GM18867 (cell line): ENCODE measurements at regions not wholly inside any gene's neighbourhood (a gene's known extent, or its start where the extent isn't known, plus 50 kb on each side); places are given as distances from the start of the nearest gene placed in this dataset.
"Not testable (repeated sequence)": the region's sequence is repeated elsewhere in the genome, so short reads cannot be mapped to it uniquely, and the experiment has no call there.

ENCODE experiments used
- ATAC-seq: cut with Tn5 transposase; IDR thresholded peaks from one replicate; pipeline ENCODE4 v1.9.1; 2021; ENCODE audit warnings: mild to moderate bottlenecking, moderate library complexity; ENCODE audit not compliant: unreplicated experiment

DNA sequence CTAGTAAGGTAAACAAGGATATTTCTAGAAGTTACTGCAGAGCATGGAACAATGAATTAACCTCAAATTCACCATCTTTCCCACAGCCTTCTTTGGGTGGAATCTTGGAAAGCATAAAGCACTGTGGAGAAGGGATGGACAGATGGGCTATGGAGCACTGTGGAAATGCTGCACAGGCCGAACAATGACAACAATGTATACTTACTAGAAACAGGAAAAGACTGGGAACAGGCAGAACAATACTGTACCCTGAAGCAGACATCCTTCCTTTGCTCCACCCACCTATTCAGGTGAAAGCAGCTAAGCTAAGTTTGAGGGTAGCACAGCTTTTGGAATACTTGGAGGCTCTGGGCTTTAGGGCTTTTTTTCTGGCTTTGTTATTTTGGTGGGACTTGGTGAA is 250.6 kb upstream of the KLF8 start:
- no peak for ATAC-seq

- no peak for ATAC-seq
These were observed 235.5 kb upstream of the KLF8 start for GRCh38 chrX:55996649-55997048.

- no peak for ATAC-seq
These were observed 232.0 kb upstream of the KLF8 start for GRCh38 chrX:56000174-56000573.

DNA sequence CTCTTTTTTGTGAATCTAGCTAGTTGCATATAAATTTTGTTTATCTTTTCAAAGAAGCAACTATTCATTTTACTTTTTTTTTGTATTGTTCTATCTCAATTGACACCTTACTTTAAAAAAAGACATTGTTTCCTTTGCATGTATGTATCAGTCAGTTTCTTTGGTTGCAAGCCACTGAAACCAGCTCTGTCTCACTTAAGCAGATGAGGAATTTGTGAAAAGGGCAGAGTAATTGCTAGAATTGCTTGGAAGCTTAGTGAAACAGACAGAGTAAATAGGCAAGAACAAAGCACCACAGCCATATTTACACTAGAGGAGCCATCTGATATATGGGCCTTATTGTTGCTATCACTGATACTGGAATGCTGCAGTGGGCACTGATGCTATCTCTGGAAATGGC is 231.4 kb upstream of the KLF8 start:
- no peak for ATAC-seq

DNA sequence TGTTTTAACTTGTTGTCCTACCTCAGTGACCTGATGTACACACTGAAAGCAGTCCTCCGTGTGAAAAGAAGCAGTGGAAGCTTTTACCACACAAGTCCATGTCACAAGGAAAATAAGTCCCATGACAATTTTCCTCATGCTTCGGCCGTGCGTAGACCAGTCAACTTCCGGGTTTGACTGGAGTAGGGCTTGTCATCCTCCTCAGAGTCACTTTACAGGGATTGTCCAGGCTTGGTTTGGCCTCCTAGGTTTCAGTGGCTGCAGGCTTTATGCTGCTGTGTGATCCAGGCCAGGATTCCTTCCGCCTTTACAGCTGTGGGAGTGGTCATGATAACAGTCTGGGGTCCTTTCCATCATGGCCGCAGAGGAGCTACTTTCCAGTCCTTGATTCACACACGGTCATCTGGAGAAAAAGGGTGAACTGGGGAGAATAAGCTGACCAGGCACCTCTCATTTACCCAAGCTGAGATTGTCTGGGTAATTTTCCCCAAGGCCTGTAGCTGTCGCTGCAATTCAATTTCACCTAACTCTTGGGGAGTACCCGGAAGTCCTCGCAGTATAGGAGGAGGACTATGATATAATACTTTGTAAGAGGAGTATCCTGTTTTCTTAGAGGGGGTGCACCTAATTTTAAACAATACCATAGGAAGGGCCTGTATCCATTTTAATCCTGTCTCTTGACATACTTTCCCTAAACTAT is 206.1 kb upstream of the KLF8 start:
- no peak for ATAC-seq

DNA sequence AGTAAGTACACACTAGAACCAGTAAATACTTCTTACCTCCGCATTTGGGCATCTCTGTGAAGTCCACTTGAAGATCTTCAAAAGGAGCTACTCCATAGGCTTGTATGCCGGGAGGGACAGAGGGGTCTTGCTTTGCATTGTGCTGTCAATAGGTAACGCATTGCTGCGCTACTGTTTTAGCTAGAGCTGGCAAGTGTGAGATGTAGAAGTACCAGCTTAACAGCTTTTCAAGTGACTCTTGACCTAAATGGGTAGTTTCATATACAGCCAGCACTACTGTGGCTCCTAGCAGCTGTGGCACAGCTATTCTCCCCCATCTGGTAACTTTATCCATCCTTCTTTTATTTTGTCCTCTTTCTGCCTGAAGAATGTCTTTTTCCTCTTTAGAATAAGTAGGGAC is 205.3 kb upstream of the KLF8 start:
- ATAC-seq: no peak

DNA sequence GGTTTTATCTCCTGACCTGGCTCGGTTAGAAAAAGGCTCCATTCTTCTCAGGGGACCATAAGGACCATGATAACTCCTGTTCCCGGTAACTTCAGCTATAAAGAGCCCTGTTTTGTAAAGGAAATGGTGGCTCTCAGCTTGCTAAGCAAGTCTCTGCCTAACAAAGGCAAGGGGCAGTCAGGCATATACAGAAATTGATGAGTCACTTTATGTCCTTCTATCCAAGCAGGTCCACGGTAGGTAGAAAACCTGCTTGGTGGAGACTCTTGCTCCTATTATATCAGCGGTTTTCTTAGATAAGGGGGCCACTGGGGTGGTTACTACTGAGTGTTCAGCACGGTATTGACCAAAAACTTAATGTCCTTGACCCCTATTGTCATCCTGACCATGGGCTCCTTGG is 203.0 kb upstream of the KLF8 start:
- ATAC-seq: no peak

DNA sequence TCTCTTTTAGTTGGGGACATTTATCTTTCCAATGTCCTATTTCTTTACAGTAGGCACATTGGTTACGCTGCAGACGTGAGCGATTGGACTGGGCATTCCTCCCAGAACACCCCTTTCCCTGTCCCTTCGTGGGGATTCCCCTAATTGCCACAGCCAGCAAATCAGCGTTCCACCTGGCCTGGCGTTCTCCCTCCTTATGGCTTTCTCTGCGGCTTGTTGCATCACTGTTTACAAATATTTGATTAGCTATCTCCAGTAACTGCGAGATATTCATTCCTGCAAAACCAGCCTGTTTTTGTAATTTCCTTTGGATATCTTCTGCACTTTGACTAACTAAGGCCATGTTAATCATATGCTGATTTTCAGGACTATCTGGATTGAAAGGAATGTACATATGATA is 202.5 kb upstream of the KLF8 start:
- no peak for ATAC-seq

DNA sequence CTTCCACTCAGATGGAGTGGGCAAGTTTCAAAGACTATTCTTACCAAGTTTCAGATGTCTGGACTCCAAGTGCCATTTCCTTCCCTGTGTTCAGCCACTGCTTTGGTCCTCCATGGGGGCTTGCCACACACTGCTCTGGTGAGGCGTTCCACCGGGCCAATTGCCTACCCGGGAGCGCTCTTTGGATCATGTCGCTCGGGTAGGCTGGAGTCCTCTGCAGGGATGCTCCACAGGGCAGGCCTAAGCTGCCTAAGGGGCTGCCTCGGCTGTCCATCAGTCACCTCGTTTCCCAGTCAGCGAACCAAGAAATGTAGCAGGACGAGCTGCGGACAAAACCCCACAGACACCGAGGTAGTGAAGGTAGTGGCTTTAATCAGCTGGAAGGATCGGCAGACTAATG is 200.7 kb upstream of the KLF8 start:
- ATAC-seq: no peak

GRCh38 chrX:56033495-56034180 is 198.5 kb upstream of the KLF8 start:
- ATAC-seq: no peak

- ATAC-seq: not testable (repeated sequence)
These were observed 179.4 kb upstream of the KLF8 start for GRCh38 chrX:56052673-56053330.

DNA sequence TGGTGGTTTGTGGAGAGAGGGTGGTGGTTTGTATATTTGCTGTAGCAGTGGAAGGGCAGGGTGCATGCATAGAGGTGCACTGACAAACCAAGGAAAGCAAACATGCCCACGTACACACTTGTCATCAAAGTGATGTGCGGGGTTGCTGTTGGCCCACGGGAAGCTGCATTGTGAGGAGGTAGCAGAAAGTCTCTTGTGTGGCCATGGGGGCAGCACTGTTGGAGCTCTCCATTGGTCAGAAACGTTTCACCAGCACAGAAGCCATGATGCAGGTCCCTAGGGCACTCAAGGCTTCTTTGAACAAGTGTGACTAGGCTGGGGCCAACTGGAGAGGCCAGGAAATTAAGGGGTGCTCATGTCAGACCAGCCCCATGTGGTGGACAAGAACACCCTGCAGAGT is 174.8 kb upstream of the KLF8 start:
- ATAC-seq: no peak

DNA sequence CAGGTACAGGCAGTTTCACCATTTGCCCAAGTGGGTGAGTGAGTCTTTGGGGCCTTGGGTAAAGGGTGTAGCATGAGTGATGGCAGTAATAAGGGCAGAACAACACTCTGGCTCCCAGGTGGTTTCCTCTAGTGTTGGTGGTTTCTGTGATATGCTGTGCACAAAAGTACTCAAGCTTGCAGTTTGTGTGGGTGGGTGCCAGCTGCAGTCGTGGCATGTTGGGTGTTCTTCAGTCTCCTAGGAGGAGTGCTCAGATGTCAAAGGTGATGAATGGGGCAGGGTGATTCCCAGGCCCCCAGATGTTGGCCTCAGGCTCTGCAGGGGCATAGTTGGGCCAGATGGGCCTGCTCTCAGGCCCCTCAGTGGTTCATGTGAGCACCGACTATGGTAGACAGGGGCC is 166.1 kb upstream of the KLF8 start:
- ATAC-seq: peak; percentile 77

- ATAC-seq: peak; percentile 33
These were observed 163.8 kb upstream of the KLF8 start for GRCh38 chrX:56068274-56068758.

DNA sequence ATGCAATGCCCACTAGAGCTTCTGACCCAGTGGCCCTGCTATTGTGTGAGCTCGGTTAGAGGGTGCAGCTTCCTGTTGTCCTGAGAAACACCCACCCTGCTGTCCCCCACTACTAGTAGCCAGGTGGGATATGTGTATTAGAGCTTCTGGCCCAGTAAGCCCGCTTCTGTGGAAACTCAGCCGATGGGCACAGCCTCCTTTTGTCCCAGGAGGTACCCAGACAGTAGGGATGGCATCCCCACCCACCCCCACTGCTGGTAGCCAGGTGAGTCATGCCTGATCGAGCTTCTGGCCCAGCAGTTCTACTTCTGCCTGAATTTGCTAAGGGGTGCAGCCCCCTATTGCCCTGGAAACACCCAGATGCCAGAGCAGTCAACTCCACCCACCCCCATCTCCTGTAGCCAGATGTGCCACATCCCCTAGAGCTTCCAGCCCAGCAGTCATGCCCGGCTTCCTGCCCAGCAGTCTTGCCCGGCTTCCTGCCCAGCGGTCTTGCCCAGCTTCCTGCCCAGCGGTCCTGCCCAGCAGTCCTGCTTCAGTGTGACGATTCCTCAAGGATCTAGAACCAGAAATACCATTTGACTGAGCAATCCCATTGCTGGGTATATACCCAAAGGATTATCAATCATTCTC is 162.7 kb upstream of the KLF8 start:
- ATAC-seq: no peak

GRCh38 chrX:56089376-56089775 is 142.8 kb upstream of the KLF8 start:
- ATAC-seq: no peak

DNA sequence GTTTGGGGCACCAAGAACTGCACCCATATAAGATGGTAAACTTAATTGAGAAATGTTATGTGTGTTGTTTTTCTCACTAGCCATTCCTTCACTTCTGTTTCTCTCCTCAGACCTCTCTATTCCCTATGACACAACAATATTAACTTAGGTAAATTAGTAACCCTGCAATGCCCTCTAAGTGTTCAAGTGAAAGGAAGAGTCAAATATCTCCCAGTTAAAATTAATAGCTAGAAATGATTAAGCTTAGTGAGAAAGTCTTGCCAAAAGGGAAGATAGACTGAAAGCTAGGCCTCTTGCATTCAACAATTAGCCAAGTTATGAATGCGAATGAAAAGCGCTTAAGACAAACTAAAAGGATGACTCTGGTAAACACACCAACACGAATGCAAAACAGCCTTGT is 132.9 kb upstream of the KLF8 start:
- ATAC-seq: no peak

DNA sequence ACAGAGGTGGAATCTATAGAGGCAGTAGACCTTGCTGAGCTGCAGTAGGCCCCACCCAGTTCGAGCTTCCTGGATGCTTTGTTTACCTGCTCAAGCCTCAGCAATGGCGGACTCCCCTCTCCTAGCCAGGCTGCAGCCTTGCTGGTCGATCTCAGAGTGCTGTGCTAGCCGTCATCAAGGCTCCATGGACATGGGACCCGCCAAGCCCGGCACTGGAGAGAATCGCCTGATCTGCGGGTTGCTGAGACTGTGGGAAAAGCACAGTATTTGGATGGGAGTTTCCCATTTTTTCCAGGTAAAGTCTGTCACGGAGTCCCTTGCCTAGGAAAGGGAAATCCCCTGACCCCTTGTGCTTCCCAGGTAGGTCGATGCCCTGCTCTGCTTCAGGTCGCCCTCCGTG is 124.8 kb upstream of the KLF8 start:
- ATAC-seq: no peak

DNA sequence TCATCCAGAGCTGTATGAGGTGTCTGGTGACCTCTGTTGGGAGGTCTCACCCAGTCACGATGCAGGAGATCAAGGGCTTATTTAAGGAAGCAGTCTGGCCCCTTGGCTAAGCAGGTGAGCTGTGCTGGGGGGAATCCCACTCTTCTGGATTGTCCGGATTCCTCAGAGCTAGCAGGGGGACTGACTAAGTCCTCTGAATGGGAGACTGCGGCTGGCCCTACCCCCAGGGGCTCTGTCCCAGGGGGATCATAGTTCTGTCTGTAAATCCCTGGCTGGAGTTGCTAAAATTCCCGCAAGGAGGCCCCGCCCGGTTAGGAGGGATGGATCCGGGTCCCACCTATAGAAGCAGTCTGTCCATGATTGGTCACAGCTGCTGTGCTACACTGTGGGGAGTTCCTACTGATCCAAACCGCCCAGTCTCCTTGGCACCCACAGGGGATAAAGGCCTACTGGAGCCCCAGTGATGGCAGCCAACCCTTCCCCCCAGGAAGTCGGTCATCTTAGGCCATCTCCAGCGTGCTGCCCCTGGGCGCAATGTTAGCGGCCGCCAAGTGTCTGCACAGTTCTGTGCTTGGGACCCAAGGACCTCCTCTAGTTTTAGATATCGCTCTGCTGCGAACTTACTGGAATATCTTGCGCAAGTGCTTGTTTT is 118.2 kb upstream of the KLF8 start:
- ATAC-seq: no peak

DNA sequence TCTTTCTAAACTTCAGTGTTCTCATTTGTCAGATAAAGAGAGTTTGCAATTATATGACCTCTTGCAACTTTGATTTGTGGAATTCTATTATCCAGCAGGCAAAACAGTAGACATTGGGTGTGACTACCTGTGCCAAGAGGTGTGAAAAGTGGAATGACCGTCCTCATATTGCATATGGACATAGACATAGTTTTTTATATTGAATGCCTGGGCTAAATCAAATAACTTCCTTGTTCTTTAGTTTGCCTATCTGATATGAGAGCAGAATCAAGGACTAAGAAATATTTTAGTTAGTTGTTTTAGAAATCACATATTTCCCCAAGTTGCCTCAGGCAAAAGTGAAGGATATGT is 117.7 kb upstream of the KLF8 start:
- ATAC-seq: no peak

GRCh38 chrX:56120242-56120641 is 111.9 kb upstream of the KLF8 start:
- ATAC-seq: no peak
